ENCODE measurements at regions not wholly inside any gene's neighbourhood (a gene's known extent, or its start where the extent isn't known, plus 50 kb on each side); places are given as distances from the start of the nearest gene placed in this dataset.

- no peak for TF ChIP-seq POLR2AphosphoS5 (IDR thresholded peaks at IDR 0.05)
- TF ChIP-seq, protein P1, sequence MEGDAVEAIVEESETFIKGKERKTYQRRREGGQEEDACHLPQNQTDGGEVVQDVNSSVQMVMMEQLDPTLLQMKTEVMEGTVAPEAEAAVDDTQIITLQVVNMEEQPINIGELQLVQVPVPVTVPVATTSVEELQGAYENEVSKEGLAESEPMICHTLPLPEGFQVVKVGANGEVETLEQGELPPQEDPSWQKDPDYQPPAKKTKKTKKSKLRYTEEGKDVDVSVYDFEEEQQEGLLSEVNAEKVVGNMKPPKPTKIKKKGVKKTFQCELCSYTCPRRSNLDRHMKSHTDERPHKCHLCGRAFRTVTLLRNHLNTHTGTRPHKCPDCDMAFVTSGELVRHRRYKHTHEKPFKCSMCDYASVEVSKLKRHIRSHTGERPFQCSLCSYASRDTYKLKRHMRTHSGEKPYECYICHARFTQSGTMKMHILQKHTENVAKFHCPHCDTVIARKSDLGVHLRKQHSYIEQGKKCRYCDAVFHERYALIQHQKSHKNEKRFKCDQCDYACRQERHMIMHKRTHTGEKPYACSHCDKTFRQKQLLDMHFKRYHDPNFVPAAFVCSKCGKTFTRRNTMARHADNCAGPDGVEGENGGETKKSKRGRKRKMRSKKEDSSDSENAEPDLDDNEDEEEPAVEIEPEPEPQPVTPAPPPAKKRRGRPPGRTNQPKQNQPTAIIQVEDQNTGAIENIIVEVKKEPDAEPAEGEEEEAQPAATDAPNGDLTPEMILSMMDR (IDR thresholded peaks at IDR 0.05) = no peak
- no peak for TF ChIP-seq POLR2A (IDR thresholded peaks at IDR 0.05)
- no peak for TF ChIP-seq EP300 (IDR thresholded peaks at IDR 0.05)
These were observed 153.8 kb upstream of the ARHGAP20 start for GRCh38 chr11:110866081-110866480.

Measured in suprapubic skin (tissue), 4 donors.